ENCODE measurements at regions not wholly inside any gene's neighbourhood (a gene's known extent, or its start where the extent isn't known, plus 50 kb on each side); places are given as distances from the start of the nearest gene placed in this dataset.

DNA sequence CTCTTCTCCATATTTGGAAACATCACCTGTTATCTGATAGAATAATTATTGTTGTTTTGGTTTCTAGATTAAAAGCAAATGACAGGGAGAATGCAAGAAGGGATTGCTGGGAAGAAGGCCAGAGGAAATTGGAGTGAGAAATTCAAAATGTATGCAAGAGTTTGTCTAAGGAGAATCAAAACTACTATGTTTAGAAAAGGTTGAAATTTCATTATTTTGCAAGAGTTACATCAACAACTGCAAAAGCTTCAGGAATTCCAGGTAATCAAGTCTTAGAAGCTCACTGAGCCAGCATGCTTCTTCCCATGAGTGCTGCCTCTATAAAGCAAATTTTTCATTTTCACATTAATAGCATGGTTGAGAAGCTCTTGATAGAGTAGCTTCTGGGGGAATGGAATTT, 177.2 kb upstream of the GBE1 start:
- DNase-seq, result no peak

DNA sequence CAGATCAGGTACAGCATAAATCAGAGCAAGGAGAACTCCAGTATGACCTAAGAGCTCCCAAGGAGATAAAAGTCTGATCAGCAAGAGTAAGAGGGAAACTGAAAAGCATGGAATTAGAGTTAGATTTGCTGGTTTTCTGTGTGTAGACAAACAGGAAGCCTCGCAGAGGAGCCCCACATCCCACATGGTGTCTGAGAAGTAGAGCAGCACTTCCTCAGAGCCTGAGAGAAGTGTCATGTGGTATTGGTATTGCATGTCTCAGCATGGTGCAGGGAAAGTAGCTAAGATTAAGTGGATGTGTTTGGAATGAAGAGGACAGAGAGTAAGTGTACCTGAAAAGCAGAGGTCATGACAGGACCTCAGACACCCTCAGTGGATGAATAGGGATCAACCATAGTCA, 175.4 kb upstream of the GBE1 start:
- no peak for DNase-seq

DNA sequence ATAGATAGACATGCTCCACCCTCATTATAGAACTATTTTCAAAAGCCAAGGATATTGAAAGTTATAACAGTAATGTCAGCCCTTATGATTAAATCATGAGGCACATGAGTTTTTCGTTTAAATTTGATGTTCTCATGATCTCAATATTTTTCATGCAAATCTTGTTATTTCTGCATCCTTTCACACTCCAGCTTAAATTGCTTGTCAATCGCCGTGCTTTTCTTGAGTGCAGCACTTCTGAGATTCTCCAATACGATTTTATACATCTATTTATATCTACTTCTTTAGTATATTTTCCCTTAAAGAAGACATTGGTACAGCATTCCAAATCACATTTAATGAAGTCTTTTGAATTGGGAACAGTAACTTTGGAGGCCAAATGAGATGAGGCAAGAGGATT, 171.2 kb upstream of the GBE1 start:
- DNase-seq, result no peak

DNA sequence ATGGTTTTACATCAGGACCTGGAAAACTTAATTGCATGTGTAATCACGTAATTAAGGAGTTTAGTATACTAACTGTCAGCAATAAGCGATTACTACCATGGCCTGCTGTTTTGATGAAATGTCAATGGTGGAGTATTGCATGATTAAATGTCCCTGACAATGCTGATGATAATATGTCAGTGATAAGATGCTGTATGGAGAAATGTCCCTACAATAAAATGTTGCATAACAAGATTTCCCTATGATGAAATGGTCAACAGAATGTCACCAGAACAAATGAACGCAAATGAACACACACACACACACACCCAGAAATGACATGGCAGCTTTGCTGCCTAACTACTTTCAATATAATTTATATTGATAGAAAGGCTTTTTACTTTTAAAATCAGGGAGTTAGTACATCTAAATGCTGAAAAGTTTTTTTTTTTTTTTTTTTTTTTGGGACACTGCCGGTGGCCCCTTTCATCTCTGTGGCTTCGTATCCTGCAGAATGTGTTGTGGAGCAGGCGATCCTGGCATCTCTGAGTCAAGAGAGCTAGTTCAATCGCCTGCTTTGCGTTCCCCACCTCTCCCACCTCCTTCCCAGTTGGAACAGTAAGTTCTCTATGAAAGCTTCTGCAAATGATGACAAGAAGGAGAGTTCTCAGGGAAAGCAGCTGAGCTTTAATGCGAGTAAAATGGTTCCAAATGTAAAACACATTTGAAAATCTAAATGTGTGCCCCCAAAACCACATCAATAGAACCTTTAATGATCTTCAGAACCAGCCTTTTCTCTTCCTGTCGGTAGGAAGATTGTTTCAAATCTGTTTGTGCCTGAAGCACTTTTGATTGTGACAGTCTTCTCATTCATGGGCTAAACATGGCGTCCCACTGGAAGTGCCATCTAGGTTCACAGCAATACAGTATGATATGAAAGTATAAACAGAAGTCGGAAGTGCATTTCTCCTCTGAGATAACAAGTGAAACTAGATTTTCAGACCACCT, 170.1 kb upstream of the GBE1 start:
- no peak for DNase-seq

DNA sequence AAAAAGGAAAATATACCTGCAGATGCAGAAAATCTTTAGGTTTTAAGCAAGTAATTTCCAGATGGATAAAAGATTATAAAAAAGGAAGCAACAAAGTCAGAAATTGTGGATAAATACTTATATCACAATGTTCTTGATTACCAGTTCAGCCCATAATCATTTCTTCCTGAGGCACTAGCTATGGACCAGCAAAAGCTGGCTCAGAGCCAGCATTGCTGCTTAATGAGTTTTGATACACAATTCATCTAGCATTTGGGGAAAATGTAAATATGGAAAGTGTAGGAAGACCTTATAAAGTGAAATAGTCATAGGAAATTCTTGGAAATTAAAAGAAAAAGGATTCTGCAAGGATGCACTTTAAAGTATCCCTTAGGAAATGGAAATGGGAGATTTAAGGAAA, 168.3 kb upstream of the GBE1 start:
- DNase-seq, result no peak

DNA sequence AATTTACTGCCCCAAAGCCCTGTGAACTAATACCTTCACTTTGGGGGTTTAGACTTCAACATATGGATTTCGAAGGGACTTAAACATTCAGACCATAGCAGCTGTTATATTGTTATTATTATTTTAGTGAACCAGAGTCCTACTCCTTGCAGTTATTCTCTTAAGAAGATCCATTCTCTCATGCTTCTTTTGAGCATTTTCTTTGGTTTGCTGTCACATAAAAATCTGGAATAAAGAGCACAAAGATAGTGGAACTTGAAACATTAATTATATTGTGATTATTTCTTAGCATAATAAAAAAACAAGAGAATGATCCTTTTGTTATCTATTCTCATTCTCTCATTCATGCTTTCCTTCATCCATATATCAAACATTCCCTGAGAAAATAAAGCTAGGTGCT, 166.4 kb upstream of the GBE1 start:
- DNase-seq, result no peak

DNA sequence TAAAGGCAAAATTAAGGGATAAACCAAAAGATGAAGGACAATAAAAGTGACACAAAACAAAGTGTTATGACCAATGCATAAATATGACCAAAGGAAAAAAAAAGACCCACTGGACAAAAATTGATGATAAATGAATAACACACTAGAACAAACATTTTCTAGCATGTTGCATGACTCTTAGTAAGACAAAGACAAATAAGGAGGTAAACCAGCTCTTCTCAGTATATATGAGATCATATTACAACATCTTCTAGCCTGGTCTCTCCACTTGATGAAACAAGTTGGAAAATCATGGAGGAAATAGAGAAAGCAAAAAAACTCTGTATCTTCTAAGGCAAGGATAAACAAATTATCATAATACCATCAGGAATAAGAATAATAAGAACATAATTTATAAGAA, 163.9 kb upstream of the GBE1 start:
- no peak for DNase-seq

DNA sequence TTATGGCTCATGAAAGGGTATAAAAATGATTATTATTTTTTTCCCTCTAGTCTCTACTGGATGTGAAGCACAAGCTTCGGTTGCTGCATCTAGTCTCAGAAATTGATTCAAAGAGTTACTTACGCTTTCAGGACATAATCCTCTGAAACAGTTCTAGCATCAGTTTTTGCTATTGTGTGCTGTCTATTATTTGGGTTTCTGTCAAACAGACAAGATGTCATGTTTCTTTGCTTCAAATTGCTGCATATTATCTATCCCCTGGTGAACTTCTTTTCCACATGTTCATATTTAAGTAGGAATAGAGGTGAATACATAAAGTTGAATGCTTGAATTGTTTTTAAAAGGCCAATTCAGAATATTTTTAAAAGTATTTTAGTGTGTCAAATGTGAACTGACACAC, 161.6 kb upstream of the GBE1 start:
- DNase-seq, result no peak

DNA sequence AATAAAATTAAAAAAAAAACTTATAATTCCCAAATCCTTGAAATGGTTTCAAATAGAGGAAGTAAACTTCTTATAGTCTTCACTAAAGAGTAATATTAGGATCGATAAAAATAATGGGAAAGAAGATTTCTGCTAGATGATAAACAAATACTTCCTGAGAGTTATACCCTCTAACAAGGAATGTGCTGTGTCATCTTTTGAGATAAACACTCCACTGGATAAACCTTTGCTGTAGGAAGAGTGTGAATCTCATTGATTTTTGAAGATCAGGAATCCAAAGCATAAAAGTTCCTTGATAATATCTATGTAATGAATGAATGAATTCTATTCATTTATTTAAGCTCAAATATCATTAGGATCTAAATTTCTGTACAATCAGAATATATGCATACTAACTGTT, 161.0 kb upstream of the GBE1 start:
- no peak for DNase-seq

DNA sequence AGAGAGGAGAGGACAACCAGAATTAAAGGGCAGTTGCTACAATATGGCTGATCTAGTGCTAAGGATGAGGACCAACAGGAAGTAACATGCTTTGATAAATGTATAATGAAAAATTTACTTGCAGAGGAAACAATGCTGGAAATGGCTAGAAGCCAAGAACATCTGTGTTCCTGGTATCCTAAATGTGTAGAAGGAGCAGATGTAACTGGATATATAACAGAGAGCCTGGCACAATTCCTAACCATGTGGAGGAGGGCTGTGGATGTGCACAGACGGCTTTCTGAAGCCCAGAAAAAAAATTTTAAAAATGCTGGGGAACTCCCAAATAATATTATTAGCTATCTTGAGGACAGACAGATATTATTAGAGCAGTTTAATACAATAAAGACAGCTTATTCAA, 159.4 kb upstream of the GBE1 start:
- peak; percentile 30 for DNase-seq

DNA sequence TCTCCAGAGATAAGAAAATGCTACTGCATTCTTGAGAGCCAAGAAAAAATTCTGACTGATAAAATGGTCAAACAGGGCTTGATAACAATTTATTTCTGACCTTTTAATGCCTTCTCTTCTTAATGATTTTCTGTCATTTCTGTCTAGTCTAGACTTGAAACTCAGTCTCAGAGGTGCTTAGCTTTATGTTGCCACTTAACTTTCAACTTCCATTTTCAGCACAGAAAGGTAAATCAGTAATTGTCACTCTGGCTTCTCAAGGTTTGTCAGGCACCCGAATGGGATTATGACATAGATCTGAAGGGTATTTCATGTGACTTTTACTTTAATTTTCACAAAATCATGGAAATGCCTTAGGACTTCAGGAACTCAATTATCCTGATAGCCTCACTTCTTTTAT, 155.4 kb upstream of the GBE1 start:
- DNase-seq, result no peak

DNA sequence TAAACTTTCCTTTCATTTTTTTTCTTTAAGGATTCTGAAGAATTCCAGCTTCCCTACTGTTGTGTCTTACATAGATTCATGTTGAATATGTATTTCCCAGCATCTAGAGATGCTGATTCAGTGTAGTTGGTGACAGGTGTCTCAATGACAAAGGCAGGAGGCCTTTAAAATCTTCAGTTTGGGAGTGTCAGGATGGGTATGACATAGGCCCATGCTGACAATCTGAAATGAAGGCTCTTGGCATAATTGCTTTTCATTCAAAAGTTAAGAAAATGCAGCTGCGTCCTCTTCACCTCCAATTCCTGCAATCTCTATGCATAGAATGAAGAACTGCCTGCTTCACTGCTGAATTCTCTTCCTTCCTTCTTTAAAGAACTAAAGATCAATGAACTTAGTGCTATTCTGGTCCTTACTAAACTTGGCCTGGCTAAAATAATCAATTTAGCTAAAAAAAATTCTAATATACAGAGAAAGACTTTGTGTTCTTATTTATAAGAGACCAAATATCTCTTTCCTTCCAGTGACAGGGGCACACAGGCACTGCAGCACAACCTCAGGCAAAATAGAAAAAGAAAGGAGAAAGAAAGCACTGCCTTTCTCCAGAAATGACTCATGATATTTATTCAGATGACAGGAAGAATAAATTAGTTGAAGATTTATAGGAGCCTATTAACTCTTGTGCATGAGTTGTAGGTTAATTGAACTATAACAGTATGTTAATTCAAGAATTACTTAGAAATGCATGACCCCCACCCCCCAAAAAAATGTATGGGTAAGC, 152.6 kb upstream of the GBE1 start:
- no peak for DNase-seq

DNA sequence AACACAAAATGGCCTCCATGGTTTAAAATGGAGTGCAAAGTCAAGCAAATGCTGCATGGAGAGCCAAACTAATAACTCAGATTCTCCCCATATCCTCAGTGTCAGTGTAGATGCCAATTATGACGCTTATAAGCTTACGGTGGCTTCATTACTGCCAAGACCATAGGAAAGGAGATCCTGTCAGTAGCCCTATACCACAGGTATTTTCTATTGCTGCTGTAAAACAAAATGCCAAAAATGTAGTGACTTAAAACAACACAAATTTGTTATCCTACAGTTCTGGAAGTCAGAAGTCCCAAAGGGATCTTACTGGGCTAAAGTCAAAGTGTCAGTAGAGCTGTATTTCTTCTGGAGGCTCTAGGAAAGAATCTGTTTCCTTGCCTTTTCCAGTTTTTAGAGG, 149.8 kb upstream of the GBE1 start:
- DNase-seq, result no peak

DNA sequence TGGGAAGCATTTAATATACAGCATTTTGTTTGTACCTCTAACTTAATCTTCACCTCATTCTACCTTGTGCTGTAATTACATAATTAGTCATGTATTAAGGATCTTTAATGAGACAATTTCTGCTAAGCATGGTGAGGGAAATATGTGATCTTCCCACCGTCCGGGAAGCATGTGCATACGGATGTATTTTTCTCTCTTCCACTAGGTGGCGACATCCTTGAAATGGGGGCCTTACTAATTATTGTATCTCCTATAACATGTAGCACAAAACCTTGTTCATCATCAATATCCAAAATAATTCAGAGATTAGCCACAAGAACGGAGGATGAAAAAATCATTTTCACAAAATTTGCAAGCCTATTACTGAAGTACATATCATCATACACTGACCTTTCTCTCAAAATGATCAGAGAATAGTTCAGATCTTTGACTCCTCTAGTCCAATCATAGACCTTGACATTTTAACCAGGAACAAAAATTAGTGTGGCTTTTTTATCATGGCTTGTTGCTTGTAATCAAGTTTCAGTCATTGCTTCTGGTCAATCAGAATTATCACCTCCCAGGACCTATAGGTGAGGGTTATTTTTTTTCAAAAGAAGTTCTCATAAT, 148.9 kb upstream of the GBE1 start:
- no peak for DNase-seq

DNA sequence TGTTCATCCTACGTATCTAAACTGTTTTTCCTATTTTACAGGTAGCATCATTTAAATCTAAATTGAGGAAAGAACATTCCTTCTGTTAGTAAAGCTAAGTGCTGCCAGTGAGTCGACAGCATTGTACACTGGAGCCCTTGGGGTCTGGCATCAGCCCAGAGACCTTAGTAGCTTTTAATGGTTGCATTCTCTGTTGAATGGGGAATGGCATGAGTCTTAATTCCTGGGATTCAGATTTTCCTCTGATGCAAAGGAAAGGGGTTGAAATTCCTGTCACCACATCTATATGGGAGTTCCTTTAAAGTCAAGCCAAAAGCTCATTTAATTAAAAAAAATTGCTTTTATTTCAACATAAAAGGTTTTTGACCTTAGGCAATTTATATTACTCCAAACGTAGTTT, 148.4 kb upstream of the GBE1 start:
- no peak for DNase-seq

DNA sequence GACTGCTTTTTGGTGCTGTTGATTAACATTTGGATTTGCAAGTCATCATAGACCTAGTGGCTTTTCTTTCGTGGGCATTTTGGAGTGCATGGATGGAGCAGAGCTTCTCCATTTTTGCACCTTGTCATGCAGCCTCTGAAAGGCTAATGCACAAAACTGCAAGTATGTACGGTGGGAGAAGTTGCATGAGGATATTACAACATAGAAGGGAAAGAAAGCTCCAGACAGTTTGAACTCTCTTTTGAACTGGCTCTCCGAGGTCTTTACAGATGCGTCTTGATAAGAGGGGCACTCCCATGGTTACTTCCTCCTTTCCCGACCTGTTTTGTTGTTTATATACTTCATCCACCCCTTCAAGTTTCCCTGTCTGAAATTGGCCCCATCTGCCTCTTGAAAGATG, 147.1 kb upstream of the GBE1 start:
- no peak for DNase-seq

DNA sequence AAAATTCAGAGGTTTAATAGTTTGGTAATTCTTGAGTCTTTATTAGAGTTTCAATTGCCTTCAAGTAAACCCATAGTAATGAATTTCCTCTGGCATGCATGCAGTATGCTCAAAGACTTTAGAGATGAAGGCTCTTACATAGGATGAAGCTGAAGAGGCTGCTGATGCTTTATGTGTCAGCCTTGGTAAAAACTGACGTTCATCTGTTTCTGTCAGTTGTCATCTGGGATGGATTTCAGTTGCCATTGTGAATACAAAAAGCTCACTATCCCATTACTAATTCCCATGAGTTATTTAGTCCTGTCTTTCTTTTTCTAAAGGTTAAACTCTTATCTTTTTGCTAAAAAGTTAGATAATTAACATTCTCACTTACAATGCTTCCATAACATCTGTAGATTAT, 136.9 kb upstream of the GBE1 start:
- no peak for DNase-seq

DNA sequence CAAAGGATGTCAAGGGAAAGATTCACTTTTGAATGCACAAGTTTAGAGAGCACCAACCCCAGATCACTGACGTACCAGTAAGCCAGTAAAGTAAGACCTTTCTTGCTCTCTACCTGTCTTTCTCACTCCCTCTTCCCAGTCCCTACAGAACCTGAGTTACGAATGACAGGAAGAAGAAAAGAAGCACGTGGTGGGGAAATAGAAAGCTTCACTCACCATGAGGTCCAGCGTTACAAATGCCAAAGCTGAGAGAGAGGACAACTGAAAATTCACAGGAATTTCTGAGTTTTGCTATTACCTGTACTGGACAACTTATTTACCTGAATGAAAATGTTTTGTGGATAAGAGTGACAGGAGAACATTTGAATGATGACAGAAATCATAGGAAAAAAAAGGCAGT, 133.2 kb upstream of the GBE1 start:
- no peak for DNase-seq

DNA sequence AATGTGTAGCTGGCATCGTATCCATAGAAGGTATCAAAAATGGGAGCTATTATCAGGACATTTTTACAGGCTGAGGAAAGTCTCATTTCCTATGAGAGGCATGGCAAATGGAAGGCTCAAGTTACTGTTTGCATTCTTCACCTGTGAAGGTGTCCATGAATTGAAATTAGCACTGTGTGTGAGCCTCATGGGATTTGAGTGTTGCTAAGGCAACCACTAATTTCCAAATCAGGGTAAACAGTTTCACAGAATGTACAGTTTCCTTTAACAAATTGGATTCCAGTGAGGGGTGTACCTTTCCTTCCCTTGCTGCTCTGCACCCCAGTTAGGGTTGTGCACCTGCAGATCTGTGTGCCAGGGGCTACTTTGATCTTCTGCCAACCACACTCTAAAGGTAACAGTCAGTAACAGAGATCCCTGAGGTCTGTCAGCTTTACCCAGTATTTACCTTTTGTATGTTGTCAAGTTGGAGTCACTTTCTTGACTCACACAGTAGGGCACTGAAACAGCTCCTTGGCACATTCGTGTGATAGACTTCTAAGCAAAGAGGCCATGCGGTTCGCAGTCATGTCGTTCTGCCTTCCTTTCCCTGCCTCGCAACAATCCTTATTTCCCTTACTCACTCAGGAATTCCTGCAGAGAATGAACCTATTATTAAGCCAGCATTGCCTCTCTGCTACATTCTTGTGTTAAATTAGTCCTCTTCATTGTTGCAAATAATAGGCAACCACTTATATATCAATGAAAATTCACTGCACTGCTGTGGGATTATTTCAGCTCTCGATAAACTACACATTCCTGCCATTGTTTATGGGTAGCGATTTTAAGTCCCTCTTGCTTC, 129.8 kb upstream of the GBE1 start:
- no peak for DNase-seq

DNA sequence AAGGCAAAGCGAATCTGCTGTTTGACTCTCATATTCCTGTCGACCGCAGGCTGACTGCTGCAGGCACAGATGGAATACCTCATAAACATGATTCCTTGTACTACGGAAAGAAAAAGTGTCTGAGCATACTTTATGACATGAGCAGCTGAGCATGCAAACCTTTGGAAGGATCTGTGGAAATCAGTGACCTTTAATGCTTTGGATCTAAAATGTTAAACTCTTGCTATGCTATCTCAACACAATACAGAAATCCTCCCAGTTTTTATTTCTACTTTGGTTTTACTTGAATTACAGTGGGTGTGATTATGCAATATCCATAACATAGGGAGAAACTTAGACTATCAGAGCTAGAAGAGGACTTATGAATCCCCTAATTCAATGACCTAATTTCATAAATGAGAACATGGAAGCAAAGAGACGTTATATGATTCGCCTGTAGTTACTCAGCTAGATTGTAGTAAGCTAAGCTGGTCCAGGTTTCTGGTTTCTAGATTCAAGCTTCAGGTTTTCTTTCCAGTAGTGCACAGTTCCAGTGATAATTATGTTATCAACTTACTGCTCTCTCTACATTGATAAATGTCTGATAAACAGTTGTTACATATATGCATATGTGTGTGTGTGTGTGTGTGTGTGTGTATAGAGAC, 127.6 kb upstream of the GBE1 start:
- DNase-seq, result no peak

DNA sequence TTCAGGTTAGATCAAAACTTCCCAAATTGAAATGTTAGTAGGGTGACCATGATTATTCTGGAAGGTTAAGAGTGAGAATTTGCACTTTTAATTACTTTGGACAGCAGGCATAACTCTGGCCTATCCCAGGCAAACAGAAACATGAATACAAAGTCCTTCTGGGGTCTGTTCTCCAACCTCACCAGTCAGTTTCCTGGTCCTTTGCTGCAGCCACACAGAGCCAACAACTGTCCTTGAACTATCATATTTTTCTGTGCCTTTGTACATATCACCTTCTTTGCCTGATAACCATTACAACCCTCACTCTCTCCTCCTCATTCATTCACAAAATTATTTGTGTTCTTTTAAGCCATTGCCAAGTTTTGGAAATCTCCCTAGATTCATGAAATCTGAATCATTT, 126.0 kb upstream of the GBE1 start:
- DNase-seq, result no peak

DNA sequence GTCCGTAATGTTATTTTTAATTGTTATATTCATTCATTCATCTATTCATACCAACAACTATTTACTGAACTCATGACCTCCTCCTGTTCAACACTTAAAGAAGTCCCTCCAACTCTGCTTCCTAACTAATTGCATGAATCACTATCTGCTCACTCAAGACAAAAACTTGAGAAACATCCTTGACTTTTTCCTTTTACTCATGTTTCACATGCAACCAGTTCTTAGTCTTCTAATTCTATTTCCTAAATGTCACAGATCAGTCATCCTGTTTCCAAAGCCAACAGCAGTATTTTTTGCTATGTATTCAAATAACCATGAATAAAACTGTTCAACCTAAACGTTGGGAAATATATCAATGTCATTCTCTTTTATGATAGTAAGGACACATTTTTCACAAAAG, 124.6 kb upstream of the GBE1 start:
- no peak for DNase-seq

Measured in DMS 273 treated with DMSO at 0.1 percent for 48 hours (cell line).